GM19463 (cell line): ENCODE measurements at regions not wholly inside any gene's neighbourhood (a gene's known extent, or its start where the extent isn't known, plus 50 kb on each side); places are given as distances from the start of the nearest gene placed in this dataset.

Experiments
- ATAC-seq: cut with Tn5 transposase; IDR thresholded peaks from one replicate; pipeline ENCODE4 v1.9.1; 2021; ENCODE audit warnings: mild to moderate bottlenecking, moderate library complexity; ENCODE audit not compliant: unreplicated experiment

- ATAC-seq, result no peak
These were observed 184.4 kb downstream of the MDFIC start for GRCh38 chr7:115106316-115106715.

- no peak for ATAC-seq
These were observed 180.8 kb downstream of the MDFIC start for GRCh38 chr7:115102738-115103137.

GRCh38 chr7:115101199-115101598 is 179.3 kb downstream of the MDFIC start:
- ATAC-seq, result no peak

- no peak for ATAC-seq
These were observed 178.0 kb downstream of the MDFIC start for GRCh38 chr7:115099906-115100305.

GRCh38 chr7:115097175-115097671 is 175.3 kb downstream of the MDFIC start:
- ATAC-seq, result no peak

- ATAC-seq, result no peak
These were observed 174.4 kb downstream of the MDFIC start for GRCh38 chr7:115096262-115096661.

- ATAC-seq, result no peak
These were observed 172.3 kb downstream of the MDFIC start for GRCh38 chr7:115094163-115094562.

- no peak for ATAC-seq
These were observed 167.0 kb downstream of the MDFIC start for GRCh38 chr7:115088893-115089292.

- ATAC-seq, result no peak
These were observed 165.5 kb downstream of the MDFIC start for GRCh38 chr7:115087437-115087836.

- no peak for ATAC-seq
These were observed 164.4 kb downstream of the MDFIC start for GRCh38 chr7:115086146-115086841.

- no peak for ATAC-seq
These were observed 163.5 kb downstream of the MDFIC start for GRCh38 chr7:115085421-115085820.

GRCh38 chr7:115083935-115084334 is 162.0 kb downstream of the MDFIC start:
- no peak for ATAC-seq

GRCh38 chr7:115081772-115082171 is 159.9 kb downstream of the MDFIC start:
- ATAC-seq, result no peak

GRCh38 chr7:115078851-115079250 is 157.0 kb downstream of the MDFIC start:
- no peak for ATAC-seq

- no peak for ATAC-seq
These were observed 156.5 kb downstream of the MDFIC start for GRCh38 chr7:115078386-115078785.

- ATAC-seq, result no peak
These were observed 148.4 kb downstream of the MDFIC start for GRCh38 chr7:115070311-115070710.
